ENCODE measurements at regions not wholly inside any gene's neighbourhood (a gene's known extent, or its start where the extent isn't known, plus 50 kb on each side); places are given as distances from the start of the nearest gene placed in this dataset.
"Not testable (repeated sequence)": the region's sequence is repeated elsewhere in the genome, so short reads cannot be mapped to it uniquely, and the experiment has no call there.

- H3K4me3 Mint-ChIP-seq = no peak overlapping the region
- H3K4me1 Mint-ChIP-seq (ENCODE audit: low read depth) = no peaks in the 10 kb centered on the region
- no peaks in the 10 kb centered on the region for H3K36me3 Mint-ChIP-seq (ENCODE audit: low read depth)
- peaks cover 18% of the 10 kb centered on the region for H3K27me3 Mint-ChIP-seq
- no peak overlapping the region for H3K27ac Mint-ChIP-seq
- no peaks in the 10 kb centered on the region for H3K9me3 Mint-ChIP-seq
Observed at GRCh38 chr4:147103403-147103946, 157.8 kb upstream of the TTC29 start.

GRCh38 chr4:147104768-147105167 lies 159.1 kb upstream of the TTC29 start:
- Mint-ChIP-seq H3K36me3 (ENCODE audit: low read depth) (no peaks in the 10 kb centered on the region), H3K27ac (no peak overlapping the region), H3K4me3 (no peak overlapping the region), H3K27me3 (peaks cover 10% of the 10 kb centered on the region), H3K9me3 (no peaks in the 10 kb centered on the region), H3K4me1 (ENCODE audit: low read depth) (no peaks in the 10 kb centered on the region)

GRCh38 chr4:147108409-147108808 lies 162.7 kb upstream of the TTC29 start:
- no peaks in the 10 kb centered on the region for H3K4me1 Mint-ChIP-seq (ENCODE audit: low read depth)
- H3K27ac Mint-ChIP-seq = no peak overlapping the region
- no peak overlapping the region for H3K4me3 Mint-ChIP-seq
- H3K36me3 Mint-ChIP-seq (ENCODE audit: low read depth) = no peaks in the 10 kb centered on the region
- peaks cover 3% of the 10 kb centered on the region for H3K27me3 Mint-ChIP-seq
- no peaks in the 10 kb centered on the region for H3K9me3 Mint-ChIP-seq

- Mint-ChIP-seq H3K4me1 (ENCODE audit: low read depth) (no peaks in the 10 kb centered on the region), H3K36me3 (ENCODE audit: low read depth) (no peaks in the 10 kb centered on the region), H3K9me3 (peaks cover 4% of the 10 kb centered on the region), H3K4me3 (no peak overlapping the region), H3K27ac (no peak overlapping the region), H3K27me3 (peaks cover 3% of the 10 kb centered on the region)
Observed at GRCh38 chr4:147109800-147110199, 164.1 kb upstream of the TTC29 start.

- Mint-ChIP-seq H3K9me3 (peaks cover 4% of the 10 kb centered on the region), H3K27me3 (peaks cover 7% of the 10 kb centered on the region), H3K27ac (no peak overlapping the region), H3K4me1 (ENCODE audit: low read depth) (no peaks in the 10 kb centered on the region), H3K4me3 (no peak overlapping the region), H3K36me3 (ENCODE audit: low read depth) (no peaks in the 10 kb centered on the region)
Observed at GRCh38 chr4:147110473-147111367, 165.1 kb upstream of the TTC29 start.

DNA sequence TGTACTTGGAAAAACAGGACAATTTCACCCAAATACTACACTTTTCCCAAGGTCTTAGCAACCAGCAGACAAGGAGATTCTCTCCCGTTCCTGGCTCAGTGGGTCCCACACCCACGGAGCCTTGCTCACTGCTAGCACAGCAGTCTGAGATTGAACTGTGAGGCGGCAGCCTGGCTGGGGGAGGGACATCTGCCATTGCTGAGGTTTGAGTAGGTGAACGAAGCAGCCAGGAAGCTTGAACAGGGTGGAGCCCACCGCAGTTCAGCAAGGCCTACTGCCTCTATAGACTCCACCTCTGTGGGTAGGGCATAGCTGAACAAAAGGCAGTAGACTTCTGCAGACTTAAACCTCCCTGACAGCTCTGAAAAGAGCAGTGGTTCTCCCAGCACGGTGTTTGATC lies 166.5 kb upstream of the TTC29 start:
- not testable (repeated sequence) for H3K4me3 Mint-ChIP-seq; H3K4me1 Mint-ChIP-seq (ENCODE audit: low read depth); H3K36me3 Mint-ChIP-seq (ENCODE audit: low read depth); H3K27ac Mint-ChIP-seq; H3K9me3 Mint-ChIP-seq
- peaks cover 11% of the 10 kb centered on the region for H3K27me3 Mint-ChIP-seq

- Mint-ChIP-seq H3K27me3 (peaks cover 8% of the 10 kb centered on the region), H3K4me3 (no peak overlapping the region), H3K27ac (no peak overlapping the region)
Observed at GRCh38 chr4:147117431-147117830, 171.8 kb upstream of the TTC29 start.

DNA sequence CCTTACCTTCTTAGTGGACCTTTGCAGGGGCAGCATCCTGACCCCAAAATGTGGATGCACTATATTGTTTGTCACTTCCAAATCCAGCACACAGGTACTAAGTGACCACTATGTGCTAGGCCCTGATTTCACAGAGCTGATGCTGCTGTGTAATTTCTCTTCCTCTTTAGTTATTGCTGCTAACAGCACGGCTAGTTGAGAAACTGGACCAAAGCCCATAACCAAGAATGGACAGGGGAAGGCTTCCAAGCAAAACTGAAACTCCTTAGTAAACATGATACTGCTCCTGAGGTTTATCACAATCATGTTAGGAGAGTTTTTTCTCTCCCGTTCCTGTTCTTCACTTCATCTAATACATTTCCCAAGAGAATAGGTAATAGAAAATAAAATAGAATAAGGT lies 172.9 kb upstream of the TTC29 start:
- H3K9me3 Mint-ChIP-seq = peaks cover 4% of the 10 kb centered on the region
- no peak overlapping the region for H3K27ac Mint-ChIP-seq
- no peak overlapping the region for H3K4me3 Mint-ChIP-seq
- peaks cover 8% of the 10 kb centered on the region for H3K27me3 Mint-ChIP-seq
- H3K4me1 Mint-ChIP-seq (ENCODE audit: low read depth) = no peaks in the 10 kb centered on the region
- no peaks in the 10 kb centered on the region for H3K36me3 Mint-ChIP-seq (ENCODE audit: low read depth)

More at GRCh38 chr4:147117431-147117830, 171.8 kb upstream of the TTC29 start:
- no peaks in the 10 kb centered on the region for H3K4me1 Mint-ChIP-seq (ENCODE audit: low read depth)
- no peaks in the 10 kb centered on the region for H3K36me3 Mint-ChIP-seq (ENCODE audit: low read depth)
- peaks cover 4% of the 10 kb centered on the region for H3K9me3 Mint-ChIP-seq

DNA sequence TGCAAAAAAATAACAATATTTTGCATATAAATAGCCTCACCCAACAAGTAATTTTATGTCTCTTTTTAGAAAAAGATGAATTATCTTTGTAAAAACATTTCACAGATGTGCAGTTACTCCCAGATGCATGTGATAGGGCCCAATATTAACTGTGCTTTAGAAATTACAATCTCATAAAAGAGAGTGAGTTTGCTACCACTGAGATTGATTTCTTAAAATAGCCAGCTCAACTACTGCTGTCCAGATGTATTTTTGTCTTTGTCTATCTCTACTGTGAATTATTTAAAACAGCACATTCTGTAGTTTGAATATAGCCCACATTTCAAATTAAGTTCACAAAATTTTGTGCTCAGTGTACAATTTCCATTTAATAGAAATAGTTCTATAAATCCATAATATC lies 177.0 kb upstream of the TTC29 start:
- H3K4me3 Mint-ChIP-seq = no peak overlapping the region
- no peaks in the 10 kb centered on the region for H3K9me3 Mint-ChIP-seq
- no peaks in the 10 kb centered on the region for H3K4me1 Mint-ChIP-seq (ENCODE audit: low read depth)
- peaks cover 11% of the 10 kb centered on the region for H3K27me3 Mint-ChIP-seq
- H3K36me3 Mint-ChIP-seq (ENCODE audit: low read depth) = no peaks in the 10 kb centered on the region
- H3K27ac Mint-ChIP-seq = no peak overlapping the region

GRCh38 chr4:147123146-147123545 lies 177.5 kb upstream of the TTC29 start:
- no peaks in the 10 kb centered on the region for H3K9me3 Mint-ChIP-seq
- no peaks in the 10 kb centered on the region for H3K4me1 Mint-ChIP-seq (ENCODE audit: low read depth)
- H3K36me3 Mint-ChIP-seq (ENCODE audit: low read depth) = no peaks in the 10 kb centered on the region
- peaks cover 12% of the 10 kb centered on the region for H3K27me3 Mint-ChIP-seq
- no peak overlapping the region for H3K4me3 Mint-ChIP-seq
- no peak overlapping the region for H3K27ac Mint-ChIP-seq

GRCh38 chr4:147128787-147129186 lies 183.1 kb upstream of the TTC29 start:
- Mint-ChIP-seq H3K4me1 (ENCODE audit: low read depth) (no peaks in the 10 kb centered on the region), H3K27me3 (peaks cover 12% of the 10 kb centered on the region), H3K9me3 (no peaks in the 10 kb centered on the region), H3K4me3 (no peak overlapping the region), H3K36me3 (ENCODE audit: low read depth) (no peaks in the 10 kb centered on the region), H3K27ac (no peak overlapping the region)

DNA sequence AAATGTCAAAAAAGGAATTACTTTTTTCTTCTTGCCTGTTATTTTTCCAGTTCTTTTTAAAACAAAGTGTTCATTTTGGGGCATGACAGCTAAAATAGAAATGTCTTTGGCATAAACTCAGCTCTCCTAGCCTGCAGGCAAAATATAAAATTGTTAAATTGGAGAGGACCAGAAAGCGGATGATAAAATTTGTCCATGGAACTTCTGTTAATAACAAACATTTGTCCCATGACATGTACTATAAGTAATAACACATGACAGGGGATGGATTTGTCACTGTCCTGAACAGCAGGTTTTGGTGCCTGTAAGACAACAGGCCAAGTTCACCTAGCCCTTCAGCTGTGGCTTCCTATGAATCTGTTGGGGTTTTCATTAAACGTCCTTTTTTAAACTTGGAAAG lies 184.0 kb upstream of the TTC29 start:
- Mint-ChIP-seq H3K27me3 (peaks cover 12% of the 10 kb centered on the region), H3K4me3 (no peak overlapping the region), H3K27ac (no peak overlapping the region), H3K4me1 (ENCODE audit: low read depth) (no peaks in the 10 kb centered on the region), H3K9me3 (no peaks in the 10 kb centered on the region), H3K36me3 (ENCODE audit: low read depth) (no peaks in the 10 kb centered on the region)

DNA sequence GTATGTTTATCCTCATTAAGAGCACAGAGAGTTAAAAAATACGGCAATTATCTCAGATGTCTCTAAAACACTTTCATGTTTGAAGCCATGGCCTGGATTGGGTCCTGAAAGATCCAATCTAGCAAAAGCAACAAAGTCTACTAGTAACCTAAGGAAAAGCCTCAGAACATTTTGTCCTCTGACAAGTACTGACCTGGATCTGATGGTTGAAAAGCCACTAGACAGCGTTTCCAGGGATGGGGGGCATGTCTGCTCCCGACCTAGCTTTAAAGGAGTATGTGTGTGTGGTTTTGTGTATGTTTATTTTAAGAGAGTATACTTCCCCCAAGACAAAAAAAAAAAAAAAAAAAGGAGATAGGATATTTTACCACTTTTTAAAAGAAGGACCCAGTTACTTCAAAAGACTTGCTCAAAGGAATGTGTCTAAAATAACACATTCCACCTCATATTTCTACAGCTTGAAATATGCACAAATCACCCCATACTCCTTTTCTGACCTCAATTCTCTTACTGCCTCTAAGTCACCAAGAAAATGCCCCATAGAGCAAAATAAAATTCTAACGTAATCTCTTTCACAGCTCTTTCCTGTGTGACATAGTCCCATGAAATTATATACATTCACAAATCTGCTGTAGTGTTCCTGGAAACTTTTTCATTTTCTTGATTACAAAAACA lies 189.0 kb upstream of the TTC29 start:
- Mint-ChIP-seq H3K36me3 (ENCODE audit: low read depth) (no peaks in the 10 kb centered on the region), H3K4me3 (no peak overlapping the region), H3K9me3 (no peaks in the 10 kb centered on the region), H3K27ac (no peak overlapping the region), H3K4me1 (ENCODE audit: low read depth) (no peaks in the 10 kb centered on the region), H3K27me3 (peaks cover 25% of the 10 kb centered on the region)

DNA sequence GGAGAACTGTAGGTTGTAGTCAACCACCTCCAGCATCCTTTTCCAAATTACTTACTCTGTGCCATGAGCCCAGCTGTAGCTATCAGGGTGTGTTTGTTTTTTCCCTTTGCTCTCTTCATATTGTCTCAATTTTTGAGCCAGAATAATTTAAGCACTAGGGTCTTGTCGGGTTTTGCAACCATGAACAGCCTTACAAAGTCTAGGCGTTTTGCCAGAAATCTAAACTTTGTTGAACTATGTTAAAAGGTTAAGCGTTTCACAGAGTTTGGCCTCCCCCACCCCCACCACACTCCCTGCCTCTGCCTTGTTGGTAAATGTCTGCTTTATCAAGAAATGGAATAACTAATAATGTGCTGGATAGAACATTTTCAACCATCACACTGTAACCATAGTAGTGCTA lies 190.6 kb upstream of the TTC29 start:
- peaks cover 25% of the 10 kb centered on the region for H3K27me3 Mint-ChIP-seq
- H3K4me1 Mint-ChIP-seq (ENCODE audit: low read depth) = no peaks in the 10 kb centered on the region
- no peak overlapping the region for H3K27ac Mint-ChIP-seq
- H3K9me3 Mint-ChIP-seq = peaks cover 3% of the 10 kb centered on the region
- no peak overlapping the region for H3K4me3 Mint-ChIP-seq
- no peaks in the 10 kb centered on the region for H3K36me3 Mint-ChIP-seq (ENCODE audit: low read depth)

DNA sequence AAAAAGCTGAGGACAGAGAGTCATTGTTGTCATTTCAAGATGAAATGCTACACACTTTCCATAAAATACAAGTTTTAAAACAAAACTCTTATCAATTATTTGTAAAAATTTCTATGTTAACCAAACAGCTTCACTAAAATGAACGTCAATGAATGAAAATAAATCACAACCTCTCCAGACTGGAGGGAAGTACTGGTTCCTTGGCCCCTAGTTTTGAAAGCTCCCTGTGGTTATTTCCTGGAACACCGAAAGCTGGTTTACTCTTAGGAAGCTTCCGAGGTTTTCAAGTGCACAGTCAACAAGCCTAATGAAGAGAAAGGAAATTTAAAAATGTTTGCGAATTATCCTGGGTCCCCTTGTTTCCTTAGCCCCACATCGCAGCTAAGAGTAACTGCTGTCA lies 191.1 kb upstream of the TTC29 start:
- H3K4me1 Mint-ChIP-seq (ENCODE audit: low read depth) = no peaks in the 10 kb centered on the region
- peaks cover 3% of the 10 kb centered on the region for H3K9me3 Mint-ChIP-seq
- no peaks in the 10 kb centered on the region for H3K36me3 Mint-ChIP-seq (ENCODE audit: low read depth)
- H3K27ac Mint-ChIP-seq = no peak overlapping the region
- peaks cover 25% of the 10 kb centered on the region for H3K27me3 Mint-ChIP-seq
- no peak overlapping the region for H3K4me3 Mint-ChIP-seq

All from stimulated activated naive CD8-positive, alpha-beta T cell treated with anti-CD3 and anti-CD28 coated beads, Interleukin-15, Interleukin-2, amounts not matched to agents 100 ng/mL and 50 ng/mL, for 24 hours (primary cell).